ENCODE measurements at regions not wholly inside any gene's neighbourhood (a gene's known extent, or its start where the extent isn't known, plus 50 kb on each side); places are given as distances from the start of the nearest gene placed in this dataset.

- intact Hi-C loops (cut with DNase I; ENCODE audit: low total_unique reads), result no loop called here
- no peak for DNase-seq (ENCODE audit: low spot score in 2 of 2)
- Histone ChIP-seq H3K4me3 (no peak overlapping the region), H3K9me3 (no peaks in the 10 kb centered on the region), H3K27me3 (no peaks in the 10 kb centered on the region), H3K4me1 (no peaks in the 10 kb centered on the region), H3K36me3 (no peaks in the 10 kb centered on the region), H3K27ac (no peak overlapping the region)
- TF ChIP-seq CTCF (IDR thresholded peaks at IDR 0.05), result no peak
- TF ChIP-seq POLR2AphosphoS5 (IDR thresholded peaks at IDR 0.05), result no peak
- TF ChIP-seq POLR2A (IDR thresholded peaks at IDR 0.05), result no peak
These were observed 303.7 kb upstream of the PLD5 start for GRCh38 chr1:242828199-242828598.

- Histone ChIP-seq H3K4me3 (no peak overlapping the region), H3K27ac (no peak overlapping the region), H3K27me3 (no peaks in the 10 kb centered on the region), H3K9me3 (no peaks in the 10 kb centered on the region), H3K36me3 (no peaks in the 10 kb centered on the region), H3K4me1 (no peaks in the 10 kb centered on the region)
- intact Hi-C loops (cut with DNase I; ENCODE audit: low total_unique reads), result no loop called here
- TF ChIP-seq CTCF (IDR thresholded peaks at IDR 0.05) (no peak), POLR2A (IDR thresholded peaks at IDR 0.05) (no peak), POLR2AphosphoS5 (IDR thresholded peaks at IDR 0.05) (no peak)
- DNase-seq (ENCODE audit: low spot score in 2 of 2), result no peak
These were observed 303.0 kb upstream of the PLD5 start for GRCh38 chr1:242827538-242827937.

GRCh38 chr1:242826701-242827336, 302.3 kb upstream of the PLD5 start:
- no peak overlapping the region for H3K27ac ChIP-seq
- TF ChIP-seq POLR2AphosphoS5 (IDR thresholded peaks at IDR 0.05), result no peak
- no peak for TF ChIP-seq POLR2A (IDR thresholded peaks at IDR 0.05)
- TF ChIP-seq CTCF (IDR thresholded peaks at IDR 0.05), result no peak
- intact Hi-C loops (cut with DNase I; ENCODE audit: low total_unique reads), result no loop called here
- no peak for DNase-seq (ENCODE audit: low spot score in 2 of 2)
- no peak overlapping the region for H3K4me3 ChIP-seq
- no peaks in the 10 kb centered on the region for H3K9me3 ChIP-seq
- H3K36me3 ChIP-seq, result no peaks in the 10 kb centered on the region
- H3K4me1 ChIP-seq, result no peaks in the 10 kb centered on the region
- no peaks in the 10 kb centered on the region for H3K27me3 ChIP-seq

- DNase-seq (ENCODE audit: low spot score in 2 of 2), result no peak
- Histone ChIP-seq H3K4me3 (no peak overlapping the region), H3K9me3 (no peaks in the 10 kb centered on the region), H3K27ac (no peak overlapping the region), H3K4me1 (no peaks in the 10 kb centered on the region), H3K27me3 (no peaks in the 10 kb centered on the region), H3K36me3 (no peaks in the 10 kb centered on the region)
- TF ChIP-seq CTCF (IDR thresholded peaks at IDR 0.05), result no peak
- TF ChIP-seq POLR2AphosphoS5 (IDR thresholded peaks at IDR 0.05), result no peak
- no peak for TF ChIP-seq POLR2A (IDR thresholded peaks at IDR 0.05)
- intact Hi-C loops (cut with DNase I; ENCODE audit: low total_unique reads), result no loop called here
These were observed 299.9 kb upstream of the PLD5 start for GRCh38 chr1:242824435-242824834.

GRCh38 chr1:242813490-242814091, 289.1 kb upstream of the PLD5 start:
- TF ChIP-seq CTCF (IDR thresholded peaks at IDR 0.05) (no peak), POLR2AphosphoS5 (IDR thresholded peaks at IDR 0.05) (no peak), POLR2A (IDR thresholded peaks at IDR 0.05) (no peak)
- Histone ChIP-seq H3K4me1 (no peaks in the 10 kb centered on the region), H3K27me3 (no peaks in the 10 kb centered on the region), H3K4me3 (no peak overlapping the region), H3K9me3 (no peaks in the 10 kb centered on the region), H3K36me3 (no peaks in the 10 kb centered on the region), H3K27ac (no peak overlapping the region)
- intact Hi-C loops (cut with DNase I; ENCODE audit: low total_unique reads), result loop anchor here (10.0 kb wide), 1 partner anchor 989 kb away; no protein-coding TSS in a partner anchor
- no peak for DNase-seq (ENCODE audit: low spot score in 2 of 2)

Measured in breast epithelium (tissue), 4 donors.